Thoracic aorta (tissue), 2 donors: ENCODE measurements at regions not wholly inside any gene's neighbourhood (a gene's known extent, or its start where the extent isn't known, plus 50 kb on each side); places are given as distances from the start of the nearest gene placed in this dataset.
A peak's percentile ranks its signal among the peaks of the same experiment; 100 is the strongest.
"Not testable (repeated sequence)": the region's sequence is repeated elsewhere in the genome, so short reads cannot be mapped to it uniquely, and the experiment has no call there.

Experiments used
- ATAC-seq: fragments of 150-250 bp; one replicate; pipeline ENCODE4 v1.8.0; 2017; ENCODE audit warnings: low read depth; ENCODE audit not compliant: insufficient number of reproducible peaks, low FRiP score
- DNase-seq: peaks from one replicate; pipeline ENCODE4 v3.0.0-alpha.2; 2020; ENCODE audit warnings: low spot score
- H3K27ac ChIP-seq, 2 donors: fragments of 200-600 bp; sonication (generic); 1 replicate in 1 of 2; 2 replicates in 1 of 2; pipeline ENCODE4 v1.5.1; 2016; ENCODE audit warnings: mild to moderate bottlenecking in 2 of 2, moderate library complexity in 2 of 2
- H3K27me3 ChIP-seq: fragments of 200-600 bp; sonication (generic); replicated peaks from 2 replicates; pipeline ENCODE4 v1.6.0; 2016; ENCODE audit warnings: mild to moderate bottlenecking; ENCODE audit not compliant: insufficient read depth
- H3K36me3 ChIP-seq: fragments of 200-600 bp; sonication (generic); one replicate; pipeline ENCODE4 v1.5.1; 2016
- H3K4me1 ChIP-seq, 2 donors: fragments of 200-600 bp; sonication (generic); 1 replicate in 1 of 2; 2 replicates in 1 of 2; pipeline versions ENCODE4 v1.5.1 to v1.6.0; 2016; ENCODE audit warnings: low read depth in 2 of 2, mild to moderate bottlenecking in 1 of 2; ENCODE audit not compliant: control insufficient read depth in 1 of 2
- H3K4me3 ChIP-seq: fragments of 200-600 bp; sonication (generic); 2 replicates; pipeline ENCODE4 v1.5.1; 2016; ENCODE audit warnings: mild to moderate bottlenecking
- H3K9me3 ChIP-seq: fragments of 200-600 bp; sonication (generic); 2 replicates; pipeline ENCODE4 v1.5.1; 2016
- CTCF ChIP-seq: fragments of 200-600 bp; sonication (generic); IDR thresholded peaks from one replicate; pipeline ENCODE4 v1.5.1; 2019; ENCODE audit warnings: antibody characterized with exemption

- no peaks in the 10 kb centered on the region for H3K36me3 ChIP-seq
- no peak for TF ChIP-seq CTCF
- DNase-seq (no peak), ATAC-seq (no peak)
- no peaks in the 10 kb centered on the region for H3K9me3 ChIP-seq
- no peaks in the 10 kb centered on the region for H3K27me3 ChIP-seq
- peaks cover 0 to 14% of the 10 kb centered on the region in 2 donors for H3K4me1 ChIP-seq
- peak overlapping the region; percentile 36 for H3K4me3 ChIP-seq
- no peak overlapping the region for H3K27ac ChIP-seq
Measured at GRCh38 chr1:95889400-95889799, 655.4 kb downstream of the RWDD3 start.

DNA sequence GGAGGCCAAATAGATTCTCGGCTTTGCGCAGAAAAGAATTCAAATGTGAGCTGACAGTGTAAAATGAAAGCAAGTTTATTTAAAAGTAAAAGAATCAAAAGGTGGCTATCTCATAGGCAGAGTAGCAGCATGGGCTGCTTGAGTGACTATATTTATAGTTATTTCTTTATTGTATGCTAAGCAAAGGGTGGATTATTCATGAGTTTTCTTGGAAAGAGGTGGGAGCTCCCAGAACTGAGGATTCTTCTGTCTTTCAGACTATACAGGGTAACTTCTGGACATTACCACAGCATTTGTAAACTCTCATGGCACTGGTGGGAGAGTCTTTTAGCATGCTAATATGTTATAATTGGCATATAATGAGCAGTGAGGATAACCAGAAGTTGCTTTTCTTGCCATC, 659.9 kb downstream of the RWDD3 start:
- Histone ChIP-seq H3K9me3 (no peaks in the 10 kb centered on the region), H3K36me3 (no peaks in the 10 kb centered on the region), H3K27ac (no peak overlapping the region), H3K4me3 (no peak overlapping the region), H3K4me1 (peaks cover 0 to 9% of the 10 kb centered on the region in 2 donors), H3K27me3 (no peaks in the 10 kb centered on the region)
- no peak for TF ChIP-seq CTCF
- ATAC-seq = no peak
- no peak for DNase-seq

GRCh38 chr1:95903060-95903459, 669.0 kb downstream of the RWDD3 start:
- Histone ChIP-seq H3K9me3 (no peaks in the 10 kb centered on the region), H3K4me3 (no peak overlapping the region), H3K4me1 (no peaks in the 10 kb centered on the region), H3K36me3 (no peaks in the 10 kb centered on the region), H3K27ac (no peak overlapping the region), H3K27me3 (no peaks in the 10 kb centered on the region)
- no peak for TF ChIP-seq CTCF
- no peak for ATAC-seq
- no peak for DNase-seq

- no peaks in the 10 kb centered on the region for H3K9me3 ChIP-seq
- no peak overlapping the region for H3K27ac ChIP-seq
- ATAC-seq = no peak
- TF ChIP-seq CTCF = no peak
- no peaks in the 10 kb centered on the region for H3K4me1 ChIP-seq
- no peak for DNase-seq
- no peaks in the 10 kb centered on the region for H3K36me3 ChIP-seq
- H3K27me3 ChIP-seq = no peaks in the 10 kb centered on the region
- H3K4me3 ChIP-seq = no peak overlapping the region
Measured at GRCh38 chr1:95905818-95906395, 671.9 kb downstream of the RWDD3 start.

DNA sequence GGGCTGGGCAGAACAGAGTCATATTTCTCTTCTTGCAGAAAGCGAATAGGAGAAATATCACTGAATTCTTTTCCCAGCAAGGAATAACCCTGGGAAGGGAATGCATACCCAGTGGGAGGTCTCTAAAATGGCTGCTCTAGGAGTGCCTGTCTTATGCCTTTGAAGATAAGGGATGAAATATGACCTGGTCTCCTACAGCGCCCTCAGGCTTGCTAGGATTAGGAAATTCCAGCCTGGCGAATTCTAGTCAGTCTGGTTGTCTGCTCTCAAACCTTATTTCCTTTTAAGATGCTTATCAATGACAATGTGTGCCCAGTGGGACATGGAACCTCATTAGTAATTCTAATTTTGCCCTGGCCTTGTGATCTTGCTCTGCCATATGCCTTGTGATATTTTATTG, 677.7 kb downstream of the RWDD3 start:
- H3K27ac ChIP-seq, DNase-seq, H3K4me1 ChIP-seq, H3K36me3 ChIP-seq, H3K27me3 ChIP-seq, H3K9me3 ChIP-seq, ATAC-seq, H3K4me3 ChIP-seq: not testable (repeated sequence)

DNA sequence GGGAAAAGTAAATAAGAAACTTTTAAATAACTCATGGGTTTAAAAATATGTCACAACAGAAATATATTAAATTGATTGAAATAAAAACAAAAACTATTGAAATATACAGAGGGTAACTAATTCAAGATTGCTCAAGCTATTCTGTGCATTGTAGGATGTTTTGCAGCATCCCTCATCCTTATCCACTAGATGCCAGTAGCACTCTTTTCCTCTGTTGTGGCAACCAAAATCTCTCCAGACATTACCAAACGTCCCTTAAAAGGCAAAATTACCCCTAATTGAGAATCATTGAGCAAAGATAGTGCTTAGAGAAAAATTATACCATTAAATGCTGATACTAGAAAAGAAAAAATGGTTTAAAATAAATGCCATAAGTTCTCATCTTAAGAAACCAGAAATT, 682.6 kb downstream of the RWDD3 start:
- DNase-seq = no peak
- Histone ChIP-seq H3K4me3 (no peak overlapping the region), H3K27me3 (no peaks in the 10 kb centered on the region), H3K27ac (no peak overlapping the region), H3K4me1 (no peaks in the 10 kb centered on the region), H3K36me3 (no peaks in the 10 kb centered on the region), H3K9me3 (peaks cover 3% of the 10 kb centered on the region)
- ATAC-seq = no peak
- no peak for TF ChIP-seq CTCF
